GM21619 (cell line): ENCODE measurements at regions not wholly inside any gene's neighbourhood (a gene's known extent, or its start where the extent isn't known, plus 50 kb on each side); places are given as distances from the start of the nearest gene placed in this dataset.

Experiments
- ATAC-seq: cut with Tn5 transposase; IDR thresholded peaks from one replicate; pipeline ENCODE4 v1.9.1; 2021; ENCODE audit not compliant: unreplicated experiment

DNA sequence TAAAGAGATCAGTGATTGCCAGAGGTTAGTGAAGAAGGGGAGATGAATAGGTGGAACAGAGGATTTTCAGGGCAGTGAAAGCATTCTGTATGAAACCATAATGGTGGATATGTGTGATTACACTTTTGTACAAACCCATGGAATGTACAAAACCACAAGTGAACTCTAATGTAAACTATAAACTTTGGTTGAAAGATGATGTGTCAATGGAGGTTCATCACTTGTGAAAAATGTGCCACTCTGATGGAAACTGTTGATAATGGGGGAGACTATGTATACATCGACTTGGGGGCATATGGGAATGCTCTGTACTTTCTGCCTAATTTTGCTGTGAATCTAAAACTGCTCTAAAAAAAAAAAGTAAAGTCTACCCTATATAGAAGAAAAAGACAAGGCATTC lies 68.7 kb upstream of the ARHGEF3 start:
- no peak for ATAC-seq

DNA sequence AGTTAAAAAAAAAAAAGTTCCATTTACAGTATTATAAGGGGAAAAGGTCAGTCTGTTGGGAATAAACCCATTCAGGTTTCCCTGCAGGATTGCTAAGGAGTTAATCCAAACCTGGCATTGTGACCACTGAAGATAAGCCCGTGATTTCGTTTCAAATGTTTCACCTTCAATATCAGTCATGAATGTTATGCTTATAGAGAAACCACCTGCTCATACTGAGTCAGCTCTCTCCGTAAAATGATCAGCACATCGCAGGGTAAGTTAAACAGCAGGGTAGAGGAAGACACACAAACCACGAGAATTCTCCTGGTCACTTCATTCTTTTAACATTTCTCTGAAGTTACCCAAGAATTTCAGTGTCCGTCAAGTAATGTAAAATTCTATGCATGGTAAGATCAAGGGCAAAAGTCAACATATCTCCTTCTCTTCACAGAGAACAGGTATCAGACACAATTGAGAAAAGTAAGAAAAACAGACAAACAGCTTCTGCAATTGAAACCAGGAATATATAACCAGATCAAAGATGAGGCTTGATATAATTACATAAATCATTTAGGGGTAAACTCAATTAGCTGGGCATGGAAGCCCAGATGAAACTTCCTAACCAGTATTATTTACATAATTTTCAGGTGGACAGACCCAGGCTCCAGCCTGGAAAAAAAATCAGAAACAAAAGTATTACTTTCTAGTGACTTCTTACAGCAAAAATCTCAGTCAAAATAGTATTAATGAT lies 67.6 kb upstream of the ARHGEF3 start:
- no peak for ATAC-seq

DNA sequence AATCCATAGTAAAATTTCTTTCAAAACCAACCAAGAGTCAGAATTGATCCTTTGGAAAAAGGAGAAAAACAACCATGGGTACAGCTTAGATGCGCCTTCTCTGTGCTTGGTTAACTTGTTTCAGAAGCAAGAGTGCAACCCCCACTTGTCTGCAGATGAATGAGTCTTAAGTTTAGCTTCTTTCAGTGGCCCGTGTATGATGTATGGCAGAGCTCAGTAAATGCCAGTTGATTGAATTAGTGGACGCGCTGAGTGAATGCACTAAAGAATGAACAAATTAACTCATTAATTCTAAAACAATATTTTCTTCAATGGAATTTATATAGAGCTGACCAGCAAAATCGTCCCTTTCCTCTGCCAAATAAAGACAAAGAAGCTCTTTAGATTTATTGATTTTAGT lies 67.0 kb upstream of the ARHGEF3 start:
- no peak for ATAC-seq

DNA sequence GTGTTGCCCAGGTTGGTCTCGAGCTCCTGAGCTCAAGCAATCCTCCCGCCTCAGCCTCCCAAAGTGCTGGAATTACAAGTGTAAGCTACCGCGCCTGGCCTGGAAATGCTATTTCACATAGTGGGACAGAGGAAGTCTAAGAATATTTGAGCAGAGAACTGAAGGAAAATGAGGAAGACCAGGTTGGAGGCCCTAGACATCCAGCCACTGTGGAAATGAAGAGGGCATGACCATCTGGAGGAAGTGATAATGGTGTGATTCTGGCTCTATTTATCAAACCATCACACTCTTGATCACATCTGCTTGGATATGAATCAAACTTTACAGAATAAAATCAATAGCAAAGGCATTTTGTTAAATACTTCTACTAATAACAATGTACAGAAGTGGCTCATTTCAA lies 65.9 kb upstream of the ARHGEF3 start:
- ATAC-seq: no peak

DNA sequence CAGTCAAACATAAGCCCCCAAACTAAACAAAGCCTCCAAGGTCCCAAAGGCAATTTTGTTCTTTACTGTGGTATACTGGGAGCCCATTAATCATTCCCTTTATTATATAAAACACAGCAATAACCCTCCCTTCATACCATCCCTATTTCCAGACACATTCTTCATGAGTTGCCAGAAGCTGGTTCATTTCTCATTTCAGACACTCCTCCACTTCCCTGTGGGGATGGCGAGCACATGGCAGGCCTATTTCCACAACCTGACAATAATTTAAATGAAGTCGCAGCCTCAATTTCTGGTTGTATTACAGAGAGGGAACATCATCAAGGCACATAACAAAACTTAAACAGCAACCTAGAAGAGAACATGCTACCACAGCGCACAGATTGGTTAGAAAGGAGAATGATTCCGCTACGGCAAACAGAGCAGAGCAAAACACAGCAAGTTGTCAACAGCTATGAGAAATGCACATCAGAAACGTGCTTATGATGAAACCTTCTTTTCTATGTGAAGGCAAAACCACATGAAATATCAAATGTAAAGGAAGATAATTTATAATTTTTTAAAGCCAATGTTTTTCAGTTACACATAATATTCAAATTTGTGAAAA lies 63.3 kb upstream of the ARHGEF3 start:
- no peak for ATAC-seq

GRCh38 chr3:56864090-56864489 lies 62.3 kb upstream of the ARHGEF3 start:
- ATAC-seq: no peak

DNA sequence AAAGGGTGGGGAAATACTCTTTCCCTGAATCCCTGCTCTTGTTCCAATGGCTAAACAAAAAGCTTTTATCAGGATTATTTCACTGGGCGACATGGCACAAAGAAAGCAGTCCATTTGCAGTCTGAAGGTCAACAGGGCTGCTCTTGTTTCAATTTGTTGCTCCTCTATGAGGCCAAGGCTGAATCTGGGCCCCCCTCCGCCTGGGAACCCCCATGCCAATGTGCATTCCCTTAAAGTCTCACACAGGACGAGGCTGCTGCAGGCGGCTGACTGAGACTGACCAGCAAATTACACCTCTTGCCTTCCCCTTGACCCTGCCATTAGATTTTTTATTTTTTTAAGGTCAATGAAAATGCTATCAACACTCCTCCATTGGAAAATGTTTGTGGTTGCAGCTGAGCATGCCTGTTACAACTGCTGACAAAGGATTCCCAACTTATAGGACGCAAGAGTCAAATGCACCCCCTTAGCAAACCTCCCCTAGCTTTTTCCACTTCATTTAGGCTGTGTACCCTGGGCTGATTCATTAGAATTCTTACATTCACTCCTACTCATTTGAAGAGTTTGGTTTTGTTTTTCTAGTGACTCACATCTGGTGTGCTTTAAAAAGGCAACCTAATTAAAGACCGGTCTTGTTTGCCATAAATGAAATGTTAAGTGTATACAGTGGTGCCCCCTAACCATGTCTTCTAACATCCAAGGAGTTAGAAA lies 60.8 kb upstream of the ARHGEF3 start:
- ATAC-seq: no peak

GRCh38 chr3:56861511-56861910 lies 59.8 kb upstream of the ARHGEF3 start:
- no peak for ATAC-seq

GRCh38 chr3:56860939-56861338 lies 59.2 kb upstream of the ARHGEF3 start:
- no peak for ATAC-seq

DNA sequence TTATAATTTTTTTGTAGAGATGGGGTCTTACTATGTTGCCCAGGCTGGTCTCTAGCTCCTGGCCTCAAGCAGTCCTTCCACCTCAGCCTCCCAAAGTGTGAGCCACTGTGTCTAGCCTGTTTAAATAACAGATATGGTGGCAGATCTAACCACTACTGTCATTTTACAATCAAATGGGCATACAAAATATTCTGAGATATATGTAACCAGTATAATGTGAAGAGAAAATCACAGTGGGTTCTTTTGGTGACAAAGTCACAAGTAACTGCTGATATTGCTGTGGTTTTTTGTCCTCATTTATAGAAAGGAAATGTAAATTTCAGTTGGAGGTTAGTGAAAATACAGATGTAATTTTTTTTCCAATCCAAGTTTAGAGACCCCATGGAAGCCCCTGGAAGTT lies 58.6 kb upstream of the ARHGEF3 start:
- ATAC-seq: no peak

GRCh38 chr3:56858331-56858730 lies 56.6 kb upstream of the ARHGEF3 start:
- ATAC-seq: no peak

DNA sequence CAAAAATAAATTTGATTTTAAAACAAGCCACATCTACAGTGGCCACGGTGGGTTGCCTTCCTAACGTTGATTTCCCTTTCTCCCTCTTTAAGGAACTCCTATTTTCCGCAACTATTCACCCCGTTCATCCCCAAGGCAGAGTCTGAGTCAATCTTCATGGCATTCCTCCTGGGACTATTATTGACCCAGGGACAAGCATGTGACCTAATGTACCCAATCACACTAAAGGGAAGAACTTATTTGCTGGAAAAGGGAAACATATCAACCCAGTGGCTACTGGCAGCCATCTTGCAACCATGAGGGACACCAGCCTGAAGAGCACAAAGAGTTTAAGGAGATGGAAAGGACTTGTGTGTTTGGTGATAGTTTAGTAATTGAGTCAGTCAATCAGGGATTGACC lies 55.4 kb upstream of the ARHGEF3 start:
- ATAC-seq: no peak

DNA sequence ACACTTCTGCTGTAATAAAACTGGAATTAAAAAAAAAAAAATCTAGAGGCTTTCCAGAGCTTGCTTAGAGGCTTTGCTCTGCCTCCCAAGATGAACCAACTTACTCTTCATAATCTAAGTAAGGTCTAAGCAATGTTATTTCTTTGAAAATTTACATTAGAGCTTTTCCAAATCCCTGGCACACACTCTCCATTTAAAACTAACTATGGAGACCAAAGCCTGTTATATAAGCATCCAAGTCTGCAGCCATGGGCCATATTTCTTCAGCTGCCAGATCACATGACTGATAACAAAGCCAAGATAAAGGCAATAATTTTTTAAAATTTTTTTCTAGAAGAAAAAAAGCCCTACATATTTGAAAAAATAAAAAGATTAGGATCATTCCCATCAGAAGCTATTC lies 55.0 kb upstream of the ARHGEF3 start:
- ATAC-seq: no peak

- no peak for ATAC-seq
These were observed 54.2 kb upstream of the ARHGEF3 start for GRCh38 chr3:56855856-56856512.

- ATAC-seq: no peak
These were observed 53.3 kb upstream of the ARHGEF3 start for GRCh38 chr3:56854856-56855611.

DNA sequence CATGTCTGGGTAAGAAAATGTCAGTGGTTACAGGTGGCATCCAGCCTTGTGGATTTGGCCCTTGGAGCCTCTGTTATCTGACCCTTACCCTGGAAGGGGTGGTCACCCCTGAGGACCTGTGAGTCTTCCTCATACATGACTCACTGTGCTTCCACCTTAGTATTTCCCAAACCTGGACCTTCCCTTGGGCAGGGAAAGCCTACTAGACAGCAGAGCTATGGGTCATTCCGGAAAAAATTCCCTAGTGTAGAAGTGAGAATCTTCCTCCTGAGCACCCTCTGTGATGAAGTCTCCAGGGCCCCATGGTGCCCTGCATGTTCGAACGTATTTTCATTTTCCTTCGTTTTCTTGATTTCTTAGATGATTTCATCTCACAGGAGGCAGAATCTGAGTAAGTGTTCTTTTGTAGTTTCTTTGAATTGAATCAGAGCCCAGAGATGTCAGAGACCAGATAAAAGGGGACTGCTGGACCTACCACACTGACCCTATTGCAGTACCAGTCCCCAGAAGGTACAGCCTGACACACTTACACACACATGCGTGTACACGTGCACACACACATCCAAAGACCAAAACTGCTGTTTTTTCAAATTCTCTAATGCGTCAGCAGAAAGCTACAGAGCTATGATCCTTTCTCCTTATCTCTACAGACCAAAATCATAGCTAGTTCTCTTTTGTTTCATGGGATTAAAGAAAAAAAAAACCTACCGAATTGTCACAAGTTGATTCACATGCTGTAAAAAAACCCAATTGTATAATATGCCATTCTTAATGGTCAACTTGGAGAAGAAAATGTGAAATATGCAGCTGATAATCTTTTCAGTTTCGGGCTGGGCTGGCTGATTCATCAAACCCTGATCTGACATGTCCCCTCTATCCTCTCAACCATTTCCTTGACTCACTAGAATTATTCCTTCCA lies 50.5 kb upstream of the ARHGEF3 start:
- ATAC-seq: no peak
